Progenitor cell of endocrine pancreas (in vitro differentiated cells): ENCODE measurements at regions not wholly inside any gene's neighbourhood (a gene's known extent, or its start where the extent isn't known, plus 50 kb on each side); places are given as distances from the start of the nearest gene placed in this dataset.

Source experiments
- DNase-seq: peaks from one replicate; pipeline ENCODE4 v3.0.0; 2021; ENCODE audit warnings: low spot score; ENCODE audit not compliant: unreplicated experiment
- H3K27ac Mint-ChIP-seq: 2 replicates; pipeline ENCODE4 v1.8.0; 2021; ENCODE audit warnings: mild to moderate bottlenecking, moderate library complexity, mixed read lengths
- H3K27me3 Mint-ChIP-seq: 2 replicates; pipeline ENCODE4 v1.8.0; 2021; ENCODE audit warnings: mixed read lengths
- H3K36me3 Mint-ChIP-seq: 2 replicates; pipeline ENCODE4 v1.8.0; 2022; ENCODE audit warnings: mixed read lengths; ENCODE audit not compliant: insufficient read depth
- H3K4me1 Mint-ChIP-seq: 2 replicates; pipeline ENCODE4 v1.8.0; 2021; ENCODE audit warnings: low read depth, mixed read lengths
- H3K4me3 Mint-ChIP-seq: 2 replicates; pipeline ENCODE4 v1.8.0; 2021; ENCODE audit warnings: low read depth, mild to moderate bottlenecking, moderate library complexity, mixed read lengths
- H3K9me3 Mint-ChIP-seq: 2 replicates; pipeline ENCODE4 v1.8.0; 2021; ENCODE audit warnings: low read depth, mixed read lengths
- TF ChIP-seq, protein P1 (sequence below): fragments of 200-600 bp; sonication (generic); IDR thresholded peaks from one replicate; pipeline ENCODE4 v1.5.0; 2021; ENCODE audit warnings: antibody characterized with exemption, mild to moderate bottlenecking; ENCODE audit not compliant: unreplicated experiment

DNA sequence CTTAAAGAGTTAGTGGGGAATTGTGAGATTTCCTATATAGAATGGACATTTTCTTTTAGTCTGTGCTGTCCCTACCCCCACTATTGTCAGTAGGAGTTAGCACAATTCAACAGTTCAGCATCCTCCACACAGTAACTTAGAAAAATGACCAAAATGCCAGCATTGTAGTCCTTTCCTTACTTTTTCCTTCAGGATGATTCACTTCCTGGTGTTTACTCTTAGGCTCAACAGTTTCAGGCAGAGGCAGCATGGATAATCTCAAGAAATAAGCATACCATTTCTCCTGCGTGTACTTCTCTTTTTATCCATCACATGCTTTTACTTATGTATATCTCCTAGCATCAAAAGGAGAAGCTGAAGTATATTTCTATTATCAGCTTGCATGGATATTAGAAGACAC lies 683.4 kb downstream of the SLC16A7 start:
- TF ChIP-seq, protein P1, sequence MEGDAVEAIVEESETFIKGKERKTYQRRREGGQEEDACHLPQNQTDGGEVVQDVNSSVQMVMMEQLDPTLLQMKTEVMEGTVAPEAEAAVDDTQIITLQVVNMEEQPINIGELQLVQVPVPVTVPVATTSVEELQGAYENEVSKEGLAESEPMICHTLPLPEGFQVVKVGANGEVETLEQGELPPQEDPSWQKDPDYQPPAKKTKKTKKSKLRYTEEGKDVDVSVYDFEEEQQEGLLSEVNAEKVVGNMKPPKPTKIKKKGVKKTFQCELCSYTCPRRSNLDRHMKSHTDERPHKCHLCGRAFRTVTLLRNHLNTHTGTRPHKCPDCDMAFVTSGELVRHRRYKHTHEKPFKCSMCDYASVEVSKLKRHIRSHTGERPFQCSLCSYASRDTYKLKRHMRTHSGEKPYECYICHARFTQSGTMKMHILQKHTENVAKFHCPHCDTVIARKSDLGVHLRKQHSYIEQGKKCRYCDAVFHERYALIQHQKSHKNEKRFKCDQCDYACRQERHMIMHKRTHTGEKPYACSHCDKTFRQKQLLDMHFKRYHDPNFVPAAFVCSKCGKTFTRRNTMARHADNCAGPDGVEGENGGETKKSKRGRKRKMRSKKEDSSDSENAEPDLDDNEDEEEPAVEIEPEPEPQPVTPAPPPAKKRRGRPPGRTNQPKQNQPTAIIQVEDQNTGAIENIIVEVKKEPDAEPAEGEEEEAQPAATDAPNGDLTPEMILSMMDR: no peak
- DNase-seq: no peak
- Mint-ChIP-seq H3K36me3 (no peaks in the 10 kb centered on the region), H3K9me3 (no peaks in the 10 kb centered on the region), H3K27ac (no peak overlapping the region), H3K4me1 (no peaks in the 10 kb centered on the region), H3K27me3 (no peaks in the 10 kb centered on the region), H3K4me3 (no peak overlapping the region)

GRCh38 chr12:60281522-60281921 lies 685.7 kb downstream of the SLC16A7 start:
- Mint-ChIP-seq H3K27ac (no peak overlapping the region), H3K27me3 (no peaks in the 10 kb centered on the region), H3K36me3 (no peaks in the 10 kb centered on the region), H3K4me3 (no peak overlapping the region), H3K4me1 (no peaks in the 10 kb centered on the region), H3K9me3 (no peaks in the 10 kb centered on the region)
- no peak for DNase-seq
- TF ChIP-seq, protein P1: no peak

DNA sequence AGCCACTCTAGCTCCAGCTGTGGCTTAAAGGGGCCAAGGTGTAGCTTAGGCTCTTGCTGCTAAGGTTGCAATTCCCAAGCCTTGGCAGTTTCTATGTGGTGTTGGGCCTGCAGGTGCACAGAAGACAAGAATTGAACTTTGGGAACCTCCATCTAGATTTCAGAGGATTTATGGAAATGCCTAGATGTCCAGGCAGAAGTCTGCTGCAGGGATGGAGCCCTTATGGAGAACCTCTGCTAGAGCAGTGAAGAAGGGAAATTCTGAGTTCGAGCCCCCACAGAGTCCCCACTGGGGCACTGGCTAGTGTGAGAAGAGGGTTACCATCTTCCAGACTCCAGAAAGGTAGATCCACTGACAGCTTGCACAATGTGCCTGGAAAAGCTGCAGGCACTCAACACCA lies 694.7 kb downstream of the SLC16A7 start:
- peaks cover 4% of the 10 kb centered on the region for H3K36me3 Mint-ChIP-seq
- TF ChIP-seq, protein P1: no peak

GRCh38 chr12:60308366-60308991 lies 712.6 kb downstream of the SLC16A7 start:
- Mint-ChIP-seq H3K27ac (no peak overlapping the region), H3K27me3 (no peaks in the 10 kb centered on the region), H3K9me3 (no peaks in the 10 kb centered on the region), H3K4me1 (no peaks in the 10 kb centered on the region), H3K36me3 (no peaks in the 10 kb centered on the region), H3K4me3 (no peak overlapping the region)
- TF ChIP-seq, protein P1: no peak
- no peak for DNase-seq

More for the DNA sequence above, 694.7 kb downstream of the SLC16A7 start:
- DNase-seq: no peak
- Mint-ChIP-seq H3K27ac (no peak overlapping the region), H3K27me3 (no peaks in the 10 kb centered on the region), H3K4me1 (no peaks in the 10 kb centered on the region), H3K9me3 (peaks cover 26% of the 10 kb centered on the region), H3K4me3 (no peak overlapping the region)

DNA sequence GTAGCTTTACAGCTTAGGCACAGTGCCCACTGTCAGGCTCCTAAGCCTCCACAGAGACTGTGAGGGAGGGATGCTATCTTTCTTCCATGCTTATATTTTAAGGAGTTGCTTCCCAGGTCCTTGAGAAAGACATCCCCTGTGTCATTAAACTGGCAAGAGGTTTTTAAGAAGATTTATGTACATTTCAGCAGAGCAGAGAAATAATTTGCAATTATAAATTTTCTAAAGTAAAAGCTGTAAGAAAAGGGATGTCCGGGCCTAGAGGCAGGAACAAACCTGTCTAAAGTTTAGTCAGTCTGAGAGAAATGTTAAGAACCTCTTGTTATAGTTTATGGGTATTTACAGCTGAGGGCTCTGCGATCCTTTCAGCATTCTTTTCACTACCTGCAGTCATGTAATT lies 716.1 kb downstream of the SLC16A7 start:
- no peaks in the 10 kb centered on the region for H3K27me3 Mint-ChIP-seq
- DNase-seq: no peak
- TF ChIP-seq, protein P1: no peak
- no peaks in the 10 kb centered on the region for H3K4me1 Mint-ChIP-seq
- H3K27ac Mint-ChIP-seq: no peak overlapping the region
- no peaks in the 10 kb centered on the region for H3K9me3 Mint-ChIP-seq
- H3K4me3 Mint-ChIP-seq: no peak overlapping the region
- no peaks in the 10 kb centered on the region for H3K36me3 Mint-ChIP-seq
